Gastroesophageal sphincter (tissue), 4 donors: ENCODE measurements at regions not wholly inside any gene's neighbourhood (a gene's known extent, or its start where the extent isn't known, plus 50 kb on each side); places are given as distances from the start of the nearest gene placed in this dataset.

Source experiments
- ATAC-seq: fragments of 150-250 bp; one replicate; pipeline ENCODE4 v1.9.1; 2016; ENCODE audit warnings: mild to moderate bottlenecking, moderate library complexity
- H3K27ac ChIP-seq, 4 donors: fragments of 200-600 bp; sonication (generic) in 3 of 4; 1 replicate in 3 of 4; 2 replicates in 1 of 4; pipeline ENCODE4 v1.5.1; 2016 to 2019
- H3K27me3 ChIP-seq: fragments of 200-600 bp; sonication (generic); one replicate; pipeline ENCODE4 v1.5.1; 2019
- H3K36me3 ChIP-seq, 2 donors: fragments of 200-600 bp; sonication (generic); one replicate each; pipeline ENCODE4 v1.5.1; 2019; ENCODE audit warnings: control low read depth in 1 of 2
- H3K4me1 ChIP-seq, 3 donors: fragments of 200-600 bp; sonication (generic); 1 replicate in 2 of 3; 2 replicates in 1 of 3; pipeline ENCODE4 v1.5.1; 2016 to 2019; ENCODE audit warnings: control low read depth in 2 of 3
- H3K4me3 ChIP-seq, 2 donors: fragments of 200-600 bp; sonication (generic); one replicate each; pipeline ENCODE4 v1.5.1; 2019; ENCODE audit warnings: mild to moderate bottlenecking in 1 of 2, moderate library complexity in 1 of 2
- H3K9me3 ChIP-seq, 3 donors: fragments of 200-600 bp; sonication (generic); one replicate each; pipeline ENCODE4 v1.5.1; 2017 to 2019; ENCODE audit warnings: control low read depth in 2 of 3
- EP300 ChIP-seq: sonication (generic); formaldehyde crosslinking; IDR thresholded peaks from one replicate; pipeline ENCODE4 v1.6.1; 2017; ENCODE audit warnings: antibody characterized with exemption, mild to moderate bottlenecking
- POLR2A ChIP-seq, 2 donors: fragments of 450-650 bp; IDR thresholded peaks; one replicate each; pipeline ENCODE4 v1.6.1; 2017; ENCODE audit warnings: antibody characterized with exemption in 2 of 2, mild to moderate bottlenecking in 2 of 2, moderate library complexity in 1 of 2
- POLR2AphosphoS5 ChIP-seq: sonication (generic); formaldehyde crosslinking; IDR thresholded peaks from one replicate; pipeline ENCODE4 v1.6.1; 2017; ENCODE audit warnings: antibody characterized with exemption
- WGBS, 2 donors: methylation state at CpG; one replicate each; pipeline ENCODE4 v1.1.5; 2018; ENCODE audit warnings: low coverage in 1 of 2; 5-methylcytosine and 5-hydroxymethylcytosine counted together
- TF ChIP-seq, protein P1 (sequence below), 4 experiments: fragments of 200-600 bp in 2 of 4; fragments of 450-650 bp in 2 of 4; sonication (generic) in 1 of 4; IDR thresholded peaks; one replicate each; pipeline ENCODE4 v1.5.1; 2017 to 2019; ENCODE audit warnings: antibody characterized with exemption in 4 of 4, mild to moderate bottlenecking in 2 of 4, moderate library complexity in 2 of 4

DNA sequence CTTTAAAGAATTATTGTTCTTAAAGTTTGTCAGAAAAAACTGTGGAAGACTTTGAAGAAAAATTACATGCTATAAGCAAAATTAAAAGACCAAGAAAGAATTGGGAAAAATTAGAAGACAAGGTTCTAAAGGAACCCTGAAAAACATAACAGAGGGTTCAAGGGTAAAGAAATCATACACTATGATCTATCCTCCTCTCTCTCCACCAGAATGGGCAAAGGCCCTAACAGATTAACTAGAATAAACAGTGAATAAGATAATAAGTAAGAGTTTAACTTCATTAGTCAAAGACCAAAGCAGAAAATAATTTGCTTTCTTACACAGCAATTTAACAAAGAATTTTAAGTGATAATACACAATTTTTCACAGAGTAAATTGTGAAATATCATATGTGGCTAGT is 201.2 kb upstream of the PDE10A start:
- TF ChIP-seq, protein P1, sequence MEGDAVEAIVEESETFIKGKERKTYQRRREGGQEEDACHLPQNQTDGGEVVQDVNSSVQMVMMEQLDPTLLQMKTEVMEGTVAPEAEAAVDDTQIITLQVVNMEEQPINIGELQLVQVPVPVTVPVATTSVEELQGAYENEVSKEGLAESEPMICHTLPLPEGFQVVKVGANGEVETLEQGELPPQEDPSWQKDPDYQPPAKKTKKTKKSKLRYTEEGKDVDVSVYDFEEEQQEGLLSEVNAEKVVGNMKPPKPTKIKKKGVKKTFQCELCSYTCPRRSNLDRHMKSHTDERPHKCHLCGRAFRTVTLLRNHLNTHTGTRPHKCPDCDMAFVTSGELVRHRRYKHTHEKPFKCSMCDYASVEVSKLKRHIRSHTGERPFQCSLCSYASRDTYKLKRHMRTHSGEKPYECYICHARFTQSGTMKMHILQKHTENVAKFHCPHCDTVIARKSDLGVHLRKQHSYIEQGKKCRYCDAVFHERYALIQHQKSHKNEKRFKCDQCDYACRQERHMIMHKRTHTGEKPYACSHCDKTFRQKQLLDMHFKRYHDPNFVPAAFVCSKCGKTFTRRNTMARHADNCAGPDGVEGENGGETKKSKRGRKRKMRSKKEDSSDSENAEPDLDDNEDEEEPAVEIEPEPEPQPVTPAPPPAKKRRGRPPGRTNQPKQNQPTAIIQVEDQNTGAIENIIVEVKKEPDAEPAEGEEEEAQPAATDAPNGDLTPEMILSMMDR (IDR thresholded peaks at IDR 0.05), result no peak
- TF ChIP-seq EP300, result no peak
- no peak for TF ChIP-seq POLR2AphosphoS5
- TF ChIP-seq POLR2A (IDR thresholded peaks at IDR 0.05), result no peak
- Histone ChIP-seq H3K4me3 (no peak overlapping the region), H3K36me3 (no peaks in the 10 kb centered on the region), H3K27ac (no peak overlapping the region), H3K27me3 (peaks cover 7% of the 10 kb centered on the region), H3K9me3 (peaks cover 0 to 26% (median 0%) of the 10 kb centered on the region in 3 donors), H3K4me1 (no peaks in the 10 kb centered on the region)
- no peak for ATAC-seq

- H3K27me3 ChIP-seq, result peaks cover 10% of the 10 kb centered on the region
- H3K4me3 ChIP-seq, result no peak overlapping the region
- no peaks in the 10 kb centered on the region for H3K36me3 ChIP-seq
- no peak for ATAC-seq
- no peak overlapping the region for H3K27ac ChIP-seq
- 51 to 85% methylated on average over 3 of the region's 3 CpGs for WGBS, 2 donors
- no peak for TF ChIP-seq EP300
- TF ChIP-seq, protein P1 (IDR thresholded peaks at IDR 0.05), result no peak
- no peak for TF ChIP-seq POLR2AphosphoS5
- TF ChIP-seq POLR2A (IDR thresholded peaks at IDR 0.05), result no peak
- peaks cover 0 to 21% (median 0%) of the 10 kb centered on the region in 3 donors for H3K9me3 ChIP-seq
- no peaks in the 10 kb centered on the region for H3K4me1 ChIP-seq
Measured at GRCh38 chr6:165863801-165864200, 200.8 kb upstream of the PDE10A start.

DNA sequence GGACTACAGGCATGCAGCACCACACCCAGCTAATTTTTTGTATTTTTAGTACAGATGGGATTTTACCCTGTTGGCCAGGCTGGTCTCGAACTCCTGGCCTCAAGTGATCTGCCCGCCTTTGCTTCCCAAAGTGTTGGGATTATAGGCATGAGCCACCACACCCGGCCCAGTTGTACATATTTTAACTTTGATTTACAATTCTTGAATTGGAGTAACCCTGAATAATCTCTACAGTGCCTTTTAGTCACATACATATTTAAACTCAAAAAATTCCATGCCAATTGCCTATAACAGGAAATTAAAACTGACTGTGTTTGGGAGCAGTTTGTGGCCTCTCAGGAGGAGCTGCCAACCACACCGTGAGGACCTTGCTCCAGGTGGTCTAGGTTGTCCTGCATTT is 199.8 kb upstream of the PDE10A start:
- no peak for TF ChIP-seq POLR2A (IDR thresholded peaks at IDR 0.05)
- TF ChIP-seq, protein P1 (IDR thresholded peaks at IDR 0.05), result no peak
- TF ChIP-seq EP300, result no peak
- no peak for TF ChIP-seq POLR2AphosphoS5
- Histone ChIP-seq H3K27ac (no peak overlapping the region), H3K4me3 (no peak overlapping the region), H3K36me3 (no peaks in the 10 kb centered on the region), H3K9me3 (peaks cover 0 to 21% (median 0%) of the 10 kb centered on the region in 3 donors), H3K27me3 (peaks cover 10% of the 10 kb centered on the region), H3K4me1 (no peaks in the 10 kb centered on the region)
- WGBS, 2 donors, result 88 to 93% methylated on average over 4 of the region's 4 CpGs
- ATAC-seq, result no peak

GRCh38 chr6:165861226-165861625 is 198.2 kb upstream of the PDE10A start:
- WGBS, 2 donors, result 49 to 96% methylated on average over 3 to 4 of the region's 6 CpGs
- no peak for ATAC-seq
- Histone ChIP-seq H3K4me1 (peaks cover 0 to 6% (median 0%) of the 10 kb centered on the region in 3 donors), H3K36me3 (no peaks in the 10 kb centered on the region), H3K4me3 (no peak overlapping the region), H3K27me3 (peaks cover 10% of the 10 kb centered on the region), H3K9me3 (peaks cover 0 to 8% (median 0%) of the 10 kb centered on the region in 3 donors), H3K27ac (no peak overlapping the region)
- TF ChIP-seq, protein P1 (IDR thresholded peaks at IDR 0.05), result no peak
- TF ChIP-seq POLR2AphosphoS5 (no peak), POLR2A (IDR thresholded peaks at IDR 0.05) (no peak), EP300 (no peak)

GRCh38 chr6:165858586-165858985 is 195.5 kb upstream of the PDE10A start:
- Histone ChIP-seq H3K9me3 (no peaks in the 10 kb centered on the region), H3K4me3 (no peak overlapping the region), H3K36me3 (no peaks in the 10 kb centered on the region), H3K27me3 (peaks cover 34% of the 10 kb centered on the region), H3K4me1 (peaks cover 0 to 17% (median 0%) of the 10 kb centered on the region in 3 donors), H3K27ac (no peak overlapping the region)
- 36 to 80% methylated on average over 1 of the region's 1 CpG for WGBS, 2 donors
- no peak for TF ChIP-seq POLR2A (IDR thresholded peaks at IDR 0.05)
- no peak for TF ChIP-seq EP300
- no peak for ATAC-seq
